Peyer's patch (tissue), 4 donors: ENCODE measurements at regions not wholly inside any gene's neighbourhood (a gene's known extent, or its start where the extent isn't known, plus 50 kb on each side); places are given as distances from the start of the nearest gene placed in this dataset.
"Not testable (repeated sequence)": the region's sequence is repeated elsewhere in the genome, so short reads cannot be mapped to it uniquely, and the experiment has no call there.

Experiments
- DNase-seq, 3 donors: peaks; one replicate each; pipeline ENCODE4 v3.0.0-alpha.2; 2017 to 2019
- H3K27ac ChIP-seq, 4 donors: fragments of 200-600 bp; sonication (generic); one replicate each; pipeline ENCODE4 v1.5.1; 2016 to 2019
- H3K27me3 ChIP-seq, 2 donors: fragments of 200-600 bp; sonication (generic); one replicate each; pipeline ENCODE4 v1.5.1; 2019
- H3K36me3 ChIP-seq, 3 donors: fragments of 200-600 bp; sonication (generic); one replicate each; pipeline ENCODE4 v1.5.1; 2016 to 2019
- H3K4me1 ChIP-seq, 4 donors: fragments of 200-600 bp; sonication (generic); one replicate each; pipeline ENCODE4 v1.5.1; 2016 to 2019
- H3K4me3 ChIP-seq, 4 donors: fragments of 200-600 bp; sonication (generic); 1 replicate in 3 of 4; 2 replicates in 1 of 4; pipeline ENCODE4 v1.5.1; 2016 to 2019; ENCODE audit warnings: mild to moderate bottlenecking in 1 of 4
- H3K9me3 ChIP-seq, 4 donors: fragments of 200-600 bp; sonication (generic); one replicate each; pipeline ENCODE4 v1.5.1; 2016 to 2019; ENCODE audit warnings: mild to moderate bottlenecking in 1 of 4
- CTCF ChIP-seq, 6 experiments: fragments of 450-650 bp in 4 of 6; fragments of 200-600 bp in 2 of 6; sonication (generic) in 1 of 6; IDR thresholded peaks; one replicate each; pipeline ENCODE4 v1.5.1; 2017 to 2019; ENCODE audit warnings: antibody characterized with exemption in 6 of 6, mild to moderate bottlenecking in 3 of 6, moderate library complexity in 1 of 6
- POLR2A ChIP-seq, 2 donors: fragments of 450-650 bp; IDR thresholded peaks; one replicate each; pipeline ENCODE4 v1.5.1; 2017; ENCODE audit warnings: antibody characterized with exemption in 2 of 2, mild to moderate bottlenecking in 2 of 2, moderate library complexity in 2 of 2

GRCh38 chr13:75175575-75175974 is 306.4 kb downstream of the TBC1D4 start:
- Histone ChIP-seq H3K36me3 (no peaks in the 10 kb centered on the region), H3K27ac (no peak overlapping the region), H3K4me1 (no peaks in the 10 kb centered on the region), H3K27me3 (no peaks in the 10 kb centered on the region), H3K4me3 (no peak overlapping the region), H3K9me3 (no peaks in the 10 kb centered on the region)
- TF ChIP-seq CTCF (IDR thresholded peaks at IDR 0.05) = no peak
- TF ChIP-seq POLR2A (IDR thresholded peaks at IDR 0.05) = no peak
- DNase-seq = no peak

GRCh38 chr13:75175097-75175496 is 306.9 kb downstream of the TBC1D4 start:
- not testable (repeated sequence) for H3K4me1 ChIP-seq, DNase-seq

GRCh38 chr13:75174481-75174880 is 307.5 kb downstream of the TBC1D4 start:
- no peak for DNase-seq
- Histone ChIP-seq H3K9me3 (no peaks in the 10 kb centered on the region), H3K27me3 (no peaks in the 10 kb centered on the region), H3K36me3 (no peaks in the 10 kb centered on the region), H3K4me3 (no peak overlapping the region), H3K27ac (no peak overlapping the region), H3K4me1 (no peaks in the 10 kb centered on the region)
- TF ChIP-seq CTCF (IDR thresholded peaks at IDR 0.05) (no peak), POLR2A (IDR thresholded peaks at IDR 0.05) (no peak)

More at GRCh38 chr13:75175097-75175496, 306.9 kb downstream of the TBC1D4 start:
- H3K4me3 ChIP-seq, H3K36me3 ChIP-seq, H3K27ac ChIP-seq, H3K27me3 ChIP-seq, H3K9me3 ChIP-seq: not testable (repeated sequence)

GRCh38 chr13:75173457-75174356 is 308.3 kb downstream of the TBC1D4 start:
- H3K27me3 ChIP-seq = no peaks in the 10 kb centered on the region
- no peak overlapping the region for H3K27ac ChIP-seq
- no peak for DNase-seq
- H3K9me3 ChIP-seq = no peaks in the 10 kb centered on the region
- H3K36me3 ChIP-seq = no peaks in the 10 kb centered on the region
- H3K4me1 ChIP-seq = no peaks in the 10 kb centered on the region
- TF ChIP-seq CTCF (IDR thresholded peaks at IDR 0.05) = no peak
- TF ChIP-seq POLR2A (IDR thresholded peaks at IDR 0.05) = no peak
- H3K4me3 ChIP-seq = no peak overlapping the region

- Histone ChIP-seq H3K9me3 (no peaks in the 10 kb centered on the region), H3K27me3 (no peaks in the 10 kb centered on the region), H3K36me3 (no peaks in the 10 kb centered on the region), H3K4me1 (no peaks in the 10 kb centered on the region), H3K4me3 (no peak overlapping the region), H3K27ac (no peak overlapping the region)
- no peak for TF ChIP-seq POLR2A (IDR thresholded peaks at IDR 0.05)
- no peak for TF ChIP-seq CTCF (IDR thresholded peaks at IDR 0.05)
- no peak for DNase-seq
Observed at GRCh38 chr13:75170311-75170710, 311.7 kb downstream of the TBC1D4 start.

GRCh38 chr13:75165543-75166230 is 316.3 kb downstream of the TBC1D4 start:
- no peaks in the 10 kb centered on the region for H3K36me3 ChIP-seq
- no peaks in the 10 kb centered on the region for H3K27me3 ChIP-seq
- TF ChIP-seq CTCF (IDR thresholded peaks at IDR 0.05) = no peak
- no peak for TF ChIP-seq POLR2A (IDR thresholded peaks at IDR 0.05)
- no peaks in the 10 kb centered on the region for H3K4me1 ChIP-seq
- DNase-seq = no peak
- H3K27ac ChIP-seq = no peak overlapping the region
- no peaks in the 10 kb centered on the region for H3K9me3 ChIP-seq
- no peak overlapping the region for H3K4me3 ChIP-seq
